ENCODE measurements at regions not wholly inside any gene's neighbourhood (a gene's known extent, or its start where the extent isn't known, plus 50 kb on each side); places are given as distances from the start of the nearest gene placed in this dataset.

DNA sequence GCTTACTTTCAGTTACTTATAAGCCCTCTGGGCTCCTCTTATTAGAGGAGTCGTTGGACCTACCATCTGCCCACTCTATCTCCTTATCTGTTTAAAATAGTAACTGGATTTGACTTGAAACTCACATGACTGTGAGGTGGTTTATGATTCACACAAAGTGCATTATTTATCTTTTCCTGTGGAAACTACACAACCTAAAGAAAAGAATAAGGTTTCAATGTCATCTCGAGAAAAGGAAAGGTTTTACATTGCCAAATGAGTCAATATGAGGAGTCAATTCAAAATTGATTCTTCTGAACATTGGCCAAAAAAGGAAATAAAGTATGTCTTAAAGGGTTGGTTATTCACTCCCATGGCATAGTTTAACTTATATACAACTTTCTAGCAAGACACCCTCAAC lies 225.0 kb upstream of the G2E3 start:
- TF ChIP-seq, protein P1, sequence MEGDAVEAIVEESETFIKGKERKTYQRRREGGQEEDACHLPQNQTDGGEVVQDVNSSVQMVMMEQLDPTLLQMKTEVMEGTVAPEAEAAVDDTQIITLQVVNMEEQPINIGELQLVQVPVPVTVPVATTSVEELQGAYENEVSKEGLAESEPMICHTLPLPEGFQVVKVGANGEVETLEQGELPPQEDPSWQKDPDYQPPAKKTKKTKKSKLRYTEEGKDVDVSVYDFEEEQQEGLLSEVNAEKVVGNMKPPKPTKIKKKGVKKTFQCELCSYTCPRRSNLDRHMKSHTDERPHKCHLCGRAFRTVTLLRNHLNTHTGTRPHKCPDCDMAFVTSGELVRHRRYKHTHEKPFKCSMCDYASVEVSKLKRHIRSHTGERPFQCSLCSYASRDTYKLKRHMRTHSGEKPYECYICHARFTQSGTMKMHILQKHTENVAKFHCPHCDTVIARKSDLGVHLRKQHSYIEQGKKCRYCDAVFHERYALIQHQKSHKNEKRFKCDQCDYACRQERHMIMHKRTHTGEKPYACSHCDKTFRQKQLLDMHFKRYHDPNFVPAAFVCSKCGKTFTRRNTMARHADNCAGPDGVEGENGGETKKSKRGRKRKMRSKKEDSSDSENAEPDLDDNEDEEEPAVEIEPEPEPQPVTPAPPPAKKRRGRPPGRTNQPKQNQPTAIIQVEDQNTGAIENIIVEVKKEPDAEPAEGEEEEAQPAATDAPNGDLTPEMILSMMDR (IDR thresholded peaks at IDR 0.05; ENCODE audit: insufficient read depth, low read length) = no peak
- TF ChIP-seq, protein P2, sequence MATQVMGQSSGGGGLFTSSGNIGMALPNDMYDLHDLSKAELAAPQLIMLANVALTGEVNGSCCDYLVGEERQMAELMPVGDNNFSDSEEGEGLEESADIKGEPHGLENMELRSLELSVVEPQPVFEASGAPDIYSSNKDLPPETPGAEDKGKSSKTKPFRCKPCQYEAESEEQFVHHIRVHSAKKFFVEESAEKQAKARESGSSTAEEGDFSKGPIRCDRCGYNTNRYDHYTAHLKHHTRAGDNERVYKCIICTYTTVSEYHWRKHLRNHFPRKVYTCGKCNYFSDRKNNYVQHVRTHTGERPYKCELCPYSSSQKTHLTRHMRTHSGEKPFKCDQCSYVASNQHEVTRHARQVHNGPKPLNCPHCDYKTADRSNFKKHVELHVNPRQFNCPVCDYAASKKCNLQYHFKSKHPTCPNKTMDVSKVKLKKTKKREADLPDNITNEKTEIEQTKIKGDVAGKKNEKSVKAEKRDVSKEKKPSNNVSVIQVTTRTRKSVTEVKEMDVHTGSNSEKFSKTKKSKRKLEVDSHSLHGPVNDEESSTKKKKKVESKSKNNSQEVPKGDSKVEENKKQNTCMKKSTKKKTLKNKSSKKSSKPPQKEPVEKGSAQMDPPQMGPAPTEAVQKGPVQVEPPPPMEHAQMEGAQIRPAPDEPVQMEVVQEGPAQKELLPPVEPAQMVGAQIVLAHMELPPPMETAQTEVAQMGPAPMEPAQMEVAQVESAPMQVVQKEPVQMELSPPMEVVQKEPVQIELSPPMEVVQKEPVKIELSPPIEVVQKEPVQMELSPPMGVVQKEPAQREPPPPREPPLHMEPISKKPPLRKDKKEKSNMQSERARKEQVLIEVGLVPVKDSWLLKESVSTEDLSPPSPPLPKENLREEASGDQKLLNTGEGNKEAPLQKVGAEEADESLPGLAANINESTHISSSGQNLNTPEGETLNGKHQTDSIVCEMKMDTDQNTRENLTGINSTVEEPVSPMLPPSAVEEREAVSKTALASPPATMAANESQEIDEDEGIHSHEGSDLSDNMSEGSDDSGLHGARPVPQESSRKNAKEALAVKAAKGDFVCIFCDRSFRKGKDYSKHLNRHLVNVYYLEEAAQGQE (IDR thresholded peaks at IDR 0.05; ENCODE audit: insufficient replicate concordance, low read depth) = no peak
- TF ChIP-seq POLR2AphosphoS5 (IDR thresholded peaks at IDR 0.05; ENCODE audit: low read depth) = no peak
- TF ChIP-seq SPI1 (IDR thresholded peaks at IDR 0.05; ENCODE audit: borderline replicate concordance, low read depth) = no peak

Measured in HL-60 (cell line).